HepG2 (cell line): ENCODE measurements at regions not wholly inside any gene's neighbourhood (a gene's known extent, or its start where the extent isn't known, plus 50 kb on each side); places are given as distances from the start of the nearest gene placed in this dataset.

ENCODE experiments used
- AHDC1 ChIP-seq: sonication (generic); formaldehyde crosslinking; IDR thresholded peaks from 2 replicates; pipeline ENCODE4 v1.5.1; 2020; ENCODE audit warnings: mild to moderate bottlenecking, missing genetic modification reagents, borderline replicate concordance
- ZNF274 ChIP-seq: sonication (generic); formaldehyde crosslinking; IDR thresholded peaks from 2 replicates; pipeline ENCODE4 v1.5.1; 2020; ENCODE audit warnings: mild to moderate bottlenecking, missing genetic modification reagents
- ZNF407 ChIP-seq: sonication (generic); formaldehyde crosslinking; IDR thresholded peaks from one replicate; pipeline ENCODE4 v1.5.1; 2020; ENCODE audit warnings: mild to moderate bottlenecking, missing genetic modification reagents; ENCODE audit errors: not compliant biosample characterization
- ZNF646 ChIP-seq: sonication (generic); formaldehyde crosslinking; IDR thresholded peaks from 2 replicates; pipeline ENCODE4 v1.9.0; 2021; ENCODE audit warnings: mild to moderate bottlenecking, missing genetic modification reagents
- ZNF674 ChIP-seq: sonication (generic); formaldehyde crosslinking; IDR thresholded peaks from 2 replicates; pipeline ENCODE4 v1.5.0; 2020; ENCODE audit warnings: low read depth, mild to moderate bottlenecking, missing genetic modification reagents

DNA sequence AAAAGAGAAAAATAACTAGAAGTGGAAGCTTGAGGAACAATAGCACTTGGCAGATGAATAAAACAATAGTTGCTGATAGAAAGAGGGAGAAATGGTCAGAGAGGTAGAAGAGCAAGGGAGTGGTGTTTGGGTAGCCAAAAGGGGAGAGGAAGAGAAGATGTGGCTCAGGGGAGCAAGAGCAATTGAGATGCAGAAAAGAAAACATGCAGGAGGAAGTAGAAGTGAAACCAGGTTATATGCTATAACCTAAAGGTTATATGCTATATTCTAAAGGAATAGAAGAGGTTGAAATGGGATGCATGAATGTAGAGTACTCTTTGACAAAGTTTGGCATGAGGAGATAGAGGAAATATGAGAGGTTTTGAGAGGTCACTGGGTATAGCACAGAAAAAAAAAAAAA lies 759.5 kb downstream of the SATB2 start (continued):
- TF ChIP-seq ZNF646 (CRISPR knock-in tag) (no peak), ZNF407 (CRISPR knock-in tag) (no peak), ZNF674 (no peak), ZNF274 (no peak), AHDC1 (CRISPR knock-in tag) (no peak)
